Suprapubic skin (tissue), 4 donors: ENCODE measurements at regions not wholly inside any gene's neighbourhood (a gene's known extent, or its start where the extent isn't known, plus 50 kb on each side); places are given as distances from the start of the nearest gene placed in this dataset.

Experiments used
- POLR2A ChIP-seq, 2 donors: fragments of 450-650 bp; IDR thresholded peaks; one replicate each; pipeline ENCODE4 v1.6.1; 2017; ENCODE audit warnings: antibody characterized with exemption in 2 of 2, mild to moderate bottlenecking in 2 of 2, moderate library complexity in 2 of 2
- POLR2AphosphoS5 ChIP-seq, 3 donors: sonication (generic); formaldehyde crosslinking; IDR thresholded peaks; one replicate each; pipeline ENCODE4 v1.6.1; 2017; ENCODE audit warnings: antibody characterized with exemption in 3 of 3
- TF ChIP-seq, protein P1 (sequence below), 2 donors: fragments of 200-600 bp in 1 of 2; fragments of 450-650 bp in 1 of 2; sonication (generic) in 1 of 2; IDR thresholded peaks; one replicate each; pipeline ENCODE4 v1.5.1; 2016 to 2019; ENCODE audit warnings: antibody characterized with exemption in 2 of 2, mild to moderate bottlenecking in 1 of 2, moderate library complexity in 1 of 2

DNA sequence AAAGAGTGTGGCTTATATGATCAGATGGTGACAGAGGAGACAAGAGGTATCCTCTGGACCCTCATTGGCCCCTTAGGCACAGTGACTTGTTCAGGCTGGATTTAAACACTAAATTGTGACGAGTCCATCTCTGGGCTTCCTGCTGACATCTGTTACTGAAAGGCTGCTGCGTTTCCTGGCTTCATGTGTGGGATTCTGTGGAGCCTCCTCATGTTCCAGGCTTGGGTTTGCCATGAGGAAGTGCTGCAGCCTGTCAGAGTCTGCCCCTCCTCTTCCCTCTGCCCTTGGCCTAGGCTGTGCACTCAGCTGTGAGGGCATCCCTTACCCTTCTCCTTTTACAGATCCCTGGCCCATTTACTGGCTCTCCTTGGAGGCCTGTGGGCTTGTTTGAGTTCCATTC is 159.1 kb upstream of the TTC29 start:
- TF ChIP-seq, protein P1, sequence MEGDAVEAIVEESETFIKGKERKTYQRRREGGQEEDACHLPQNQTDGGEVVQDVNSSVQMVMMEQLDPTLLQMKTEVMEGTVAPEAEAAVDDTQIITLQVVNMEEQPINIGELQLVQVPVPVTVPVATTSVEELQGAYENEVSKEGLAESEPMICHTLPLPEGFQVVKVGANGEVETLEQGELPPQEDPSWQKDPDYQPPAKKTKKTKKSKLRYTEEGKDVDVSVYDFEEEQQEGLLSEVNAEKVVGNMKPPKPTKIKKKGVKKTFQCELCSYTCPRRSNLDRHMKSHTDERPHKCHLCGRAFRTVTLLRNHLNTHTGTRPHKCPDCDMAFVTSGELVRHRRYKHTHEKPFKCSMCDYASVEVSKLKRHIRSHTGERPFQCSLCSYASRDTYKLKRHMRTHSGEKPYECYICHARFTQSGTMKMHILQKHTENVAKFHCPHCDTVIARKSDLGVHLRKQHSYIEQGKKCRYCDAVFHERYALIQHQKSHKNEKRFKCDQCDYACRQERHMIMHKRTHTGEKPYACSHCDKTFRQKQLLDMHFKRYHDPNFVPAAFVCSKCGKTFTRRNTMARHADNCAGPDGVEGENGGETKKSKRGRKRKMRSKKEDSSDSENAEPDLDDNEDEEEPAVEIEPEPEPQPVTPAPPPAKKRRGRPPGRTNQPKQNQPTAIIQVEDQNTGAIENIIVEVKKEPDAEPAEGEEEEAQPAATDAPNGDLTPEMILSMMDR (IDR thresholded peaks at IDR 0.05), result no peak
- TF ChIP-seq POLR2A (IDR thresholded peaks at IDR 0.05) (no peak), POLR2AphosphoS5 (IDR thresholded peaks at IDR 0.05) (no peak)
